ENCODE measurements at regions not wholly inside any gene's neighbourhood (a gene's known extent, or its start where the extent isn't known, plus 50 kb on each side); places are given as distances from the start of the nearest gene placed in this dataset.

DNA sequence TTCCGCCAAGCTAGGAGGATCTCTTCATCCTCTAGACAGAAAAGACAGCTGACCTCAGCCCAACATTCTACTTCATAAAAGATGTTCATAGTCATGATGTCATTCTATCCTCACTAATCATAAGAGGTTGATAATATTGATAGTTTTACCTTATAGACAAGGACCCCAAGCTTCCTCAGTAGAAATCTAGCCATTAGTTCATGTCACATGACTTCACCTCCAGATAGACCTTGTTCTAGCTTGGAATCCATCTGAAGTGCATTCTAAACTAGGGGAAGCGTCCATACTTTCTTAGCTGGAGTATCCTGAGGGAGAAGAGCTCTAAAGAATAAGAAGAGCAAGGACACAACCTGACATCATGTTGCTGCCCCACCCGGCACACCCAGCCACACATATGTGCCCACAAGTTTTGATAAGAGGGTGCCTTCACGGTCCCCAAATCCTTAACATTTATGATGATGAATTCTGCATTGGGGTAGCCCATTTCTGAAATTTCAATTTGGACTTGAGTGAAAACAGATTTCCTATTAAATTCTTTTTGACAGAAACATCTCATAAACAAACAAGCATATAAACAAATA lies 292.5 kb upstream of the STXBP5 start:
- TF ChIP-seq CTCF (IDR thresholded peaks at IDR 0.05; ENCODE audit: low read depth, low read length) (no peak), POLR2A (IDR thresholded peaks at IDR 0.05; ENCODE audit: extremely low read depth, insufficient read length) (no peak), MAX (IDR thresholded peaks at IDR 0.05; ENCODE audit: low read depth, low read length) (no peak)
